GM04504 (cell line): ENCODE measurements at regions not wholly inside any gene's neighbourhood (a gene's known extent, or its start where the extent isn't known, plus 50 kb on each side); places are given as distances from the start of the nearest gene placed in this dataset.

Experiments
- DNase-seq: peaks from one replicate; pipeline ENCODE4 v3.0.0-alpha.2; 2012; ENCODE audit warnings: low read depth

DNA sequence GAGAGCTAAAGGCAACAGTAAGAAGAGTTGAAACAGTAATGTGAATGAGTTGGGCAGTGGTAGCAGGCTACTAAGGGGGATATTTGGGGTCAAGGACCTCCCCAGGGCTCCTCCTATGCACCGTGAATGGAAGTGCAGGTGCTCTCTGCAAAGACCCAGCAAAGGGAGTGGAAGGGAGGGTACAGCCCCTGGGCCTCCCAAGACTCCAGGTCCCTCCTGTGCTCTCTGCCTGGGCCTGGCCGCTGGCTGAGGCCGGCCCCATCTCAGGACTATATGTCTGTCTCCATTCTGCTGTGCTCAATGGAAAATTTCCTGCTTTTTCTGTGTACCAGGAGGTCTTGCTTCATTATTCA, 372.1 kb upstream of the MKI67 start:
- DNase-seq, result no peak

DNA sequence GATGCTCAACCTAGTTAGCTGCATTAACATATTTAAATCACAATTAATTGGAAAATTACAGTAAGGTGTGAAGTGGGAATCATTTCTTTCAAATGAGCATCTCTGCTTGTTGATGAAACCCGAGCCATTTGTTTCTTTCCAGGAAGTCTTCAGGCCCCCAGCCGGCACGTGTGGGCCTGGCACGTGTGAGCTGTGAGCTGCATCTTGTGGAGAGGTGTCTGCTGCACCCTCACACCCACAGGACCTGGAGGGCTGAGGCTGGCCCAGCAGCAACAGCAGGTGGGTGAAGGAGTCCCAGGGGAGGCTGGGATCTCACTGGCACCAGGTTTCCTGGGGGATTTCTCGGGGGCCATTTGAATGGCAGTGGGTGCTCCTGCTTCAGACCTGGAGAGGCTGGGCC, 372.5 kb upstream of the MKI67 start:
- no peak for DNase-seq

DNA sequence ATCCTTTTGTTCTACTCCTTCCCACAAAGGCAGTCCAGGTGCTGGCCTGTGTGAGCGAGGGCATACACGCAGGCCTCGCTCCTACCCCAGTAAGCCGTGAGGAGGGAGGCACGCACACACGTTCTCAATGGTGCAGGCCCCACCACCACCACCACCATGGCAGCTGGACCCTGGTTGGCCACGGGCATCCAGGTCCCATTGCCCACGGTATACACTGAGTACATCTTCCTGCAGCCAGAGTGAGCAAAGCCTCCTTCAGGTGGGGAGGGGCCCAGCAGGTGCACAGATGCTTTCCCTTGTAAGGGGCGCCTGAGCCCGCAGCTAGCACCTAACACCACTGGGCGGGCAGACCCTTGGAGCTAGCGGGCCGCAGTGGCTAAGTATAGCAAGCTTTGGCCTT, 373.3 kb upstream of the MKI67 start:
- DNase-seq, result no peak

DNA sequence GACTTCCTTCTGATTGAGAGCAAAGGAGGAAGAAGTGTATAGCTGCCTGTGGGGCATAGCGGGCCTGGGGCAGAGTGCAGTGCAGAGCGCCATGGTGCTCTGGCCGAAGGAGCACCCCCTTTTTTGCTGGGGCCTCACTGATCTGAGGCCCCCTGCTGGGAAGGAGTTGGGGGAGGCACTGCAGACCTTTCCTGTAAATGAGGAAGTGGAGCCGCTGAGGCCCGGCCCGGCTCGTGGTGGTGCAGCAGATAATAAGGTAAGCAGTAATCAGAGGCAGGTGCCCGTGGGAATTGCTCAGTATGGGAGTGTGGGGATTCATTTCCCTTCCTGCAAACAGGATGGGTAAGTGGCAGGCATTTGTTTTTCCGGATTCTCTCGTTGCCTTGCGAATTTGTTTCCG, 373.7 kb upstream of the MKI67 start:
- DNase-seq, result no peak

DNA sequence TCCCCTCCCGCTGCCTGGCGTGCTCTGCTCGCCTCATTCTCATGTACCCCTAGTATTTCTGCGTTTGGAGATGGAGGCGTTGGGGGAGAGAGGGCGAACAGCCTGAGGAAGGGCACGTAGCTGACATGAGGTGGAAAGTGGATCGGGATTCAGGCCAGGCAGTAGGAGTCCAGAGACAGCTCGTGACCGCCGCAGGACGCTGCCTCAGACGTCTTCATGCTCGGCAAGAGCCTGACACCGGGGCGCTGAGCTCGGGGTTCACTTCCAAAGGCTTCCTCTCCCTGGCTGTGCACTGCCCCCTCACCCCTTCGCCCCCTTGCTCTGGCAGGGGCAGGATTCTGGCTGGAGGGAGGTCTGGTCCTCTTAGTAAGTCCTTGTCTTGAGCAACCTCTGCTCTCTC, 374.4 kb upstream of the MKI67 start:
- DNase-seq, result no peak

DNA sequence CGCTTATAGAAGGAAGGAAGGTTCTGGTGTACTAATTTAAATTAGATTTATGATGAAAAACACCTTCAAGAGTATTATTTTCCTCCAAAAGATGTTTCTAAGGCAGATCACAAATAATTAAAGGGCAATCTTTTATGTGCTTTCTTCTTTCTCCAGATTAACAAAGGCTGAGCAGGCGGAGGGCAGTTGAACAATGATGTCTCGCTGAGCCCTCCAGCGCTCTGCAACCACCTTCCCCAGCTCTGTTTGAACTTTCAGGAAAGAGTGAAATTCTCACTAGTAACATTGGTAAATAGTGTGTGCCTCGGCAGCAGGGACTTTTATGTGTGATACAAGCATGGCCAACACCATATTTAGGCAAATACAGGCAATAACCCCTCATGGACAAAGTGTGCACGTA, 379.1 kb upstream of the MKI67 start:
- DNase-seq, result no peak

DNA sequence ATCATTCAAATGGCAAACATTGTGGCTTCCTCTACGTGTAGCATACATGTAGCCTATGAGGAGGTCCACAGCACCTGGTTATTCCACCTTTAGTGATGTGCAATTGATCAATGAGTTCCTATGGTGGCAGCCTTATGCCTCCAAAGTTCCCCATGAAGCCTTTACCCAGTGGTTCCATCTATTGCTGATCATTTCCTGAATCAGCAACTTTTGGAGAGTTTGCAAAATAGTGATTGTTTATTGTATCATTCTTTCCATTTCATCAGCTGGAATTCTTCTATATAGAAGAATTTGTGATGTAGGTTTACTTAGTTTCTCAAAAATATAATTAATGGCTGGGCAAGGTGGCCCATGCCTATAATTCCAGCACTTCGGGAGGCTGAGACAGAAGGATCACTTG, 380.2 kb upstream of the MKI67 start:
- DNase-seq, result no peak

DNA sequence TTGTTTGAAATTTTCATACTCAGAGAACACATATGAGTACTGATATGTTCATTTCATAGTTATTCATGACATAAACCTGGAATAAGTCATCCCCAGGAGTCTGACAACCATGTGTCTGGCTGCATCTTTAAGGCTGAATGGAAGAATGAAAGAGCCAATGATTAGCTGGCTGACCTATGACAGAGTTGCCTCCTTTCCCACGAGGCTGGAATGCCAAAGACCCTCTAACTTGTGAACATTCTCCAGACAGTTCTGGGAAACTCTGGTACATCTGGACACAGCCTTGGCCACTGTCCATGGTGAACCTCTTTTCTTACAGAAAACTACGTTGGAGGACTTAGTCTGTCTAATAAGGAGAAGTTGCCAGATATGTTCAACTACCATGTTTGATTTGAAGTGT, 380.8 kb upstream of the MKI67 start:
- DNase-seq, result no peak

DNA sequence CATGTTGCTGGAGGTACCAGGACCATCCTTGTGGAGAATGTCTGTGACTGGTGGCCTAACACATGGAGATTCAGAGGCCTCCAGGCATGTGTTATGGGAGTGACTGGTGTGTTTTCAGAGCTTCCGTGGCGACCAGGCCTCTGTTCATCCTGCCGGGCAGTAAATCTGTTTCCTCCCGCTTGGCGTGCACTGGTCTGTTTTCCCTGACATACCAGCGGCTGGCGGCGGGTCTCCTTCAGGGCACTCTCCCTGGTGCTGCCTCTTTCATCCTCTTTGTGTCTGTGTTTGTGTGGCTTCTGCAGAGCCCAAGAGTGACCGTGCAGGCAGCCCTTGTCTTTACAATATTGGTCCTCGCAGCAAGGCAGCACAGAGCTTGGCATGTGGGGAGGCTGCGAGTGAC, 385.1 kb upstream of the MKI67 start:
- no peak for DNase-seq

DNA sequence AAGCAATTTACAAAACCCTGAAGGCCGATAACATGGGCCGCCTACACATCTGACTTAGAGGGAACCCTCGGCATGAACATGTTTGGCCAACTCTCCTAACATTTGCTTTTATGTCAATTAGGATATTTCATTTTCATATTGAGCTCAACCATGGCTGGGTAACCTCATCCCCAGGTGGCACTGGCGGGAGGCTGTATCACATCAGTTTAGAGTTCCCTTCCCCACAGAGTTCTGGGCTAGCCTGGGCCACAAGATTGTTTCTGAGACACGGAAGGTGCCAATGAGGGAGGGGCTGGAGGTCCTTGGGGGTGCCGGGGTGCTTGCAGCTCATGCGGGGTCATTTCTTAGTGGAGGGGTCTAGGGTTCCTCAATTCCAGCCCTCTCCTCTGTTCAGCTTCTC, 386.5 kb upstream of the MKI67 start:
- DNase-seq, result no peak

DNA sequence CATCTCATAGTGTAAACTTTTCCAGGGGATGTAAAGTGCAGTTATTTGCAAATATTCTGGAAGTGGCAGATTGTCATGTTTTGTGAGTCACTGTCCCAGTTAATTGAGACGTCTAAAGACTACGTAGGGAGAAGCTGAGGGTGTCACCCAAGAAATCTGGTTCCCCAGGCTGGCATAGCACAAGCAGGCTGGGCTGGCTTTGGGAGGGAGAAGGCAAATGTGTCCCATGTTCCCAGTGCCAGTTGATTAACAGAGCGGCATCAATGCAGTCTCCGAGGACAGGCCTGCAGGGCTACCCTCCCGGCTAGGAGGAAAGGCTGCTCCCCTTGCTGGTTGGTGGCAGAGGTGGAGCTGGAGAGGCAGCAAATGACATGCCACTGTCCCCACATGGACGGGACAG, 388.3 kb upstream of the MKI67 start:
- no peak for DNase-seq

DNA sequence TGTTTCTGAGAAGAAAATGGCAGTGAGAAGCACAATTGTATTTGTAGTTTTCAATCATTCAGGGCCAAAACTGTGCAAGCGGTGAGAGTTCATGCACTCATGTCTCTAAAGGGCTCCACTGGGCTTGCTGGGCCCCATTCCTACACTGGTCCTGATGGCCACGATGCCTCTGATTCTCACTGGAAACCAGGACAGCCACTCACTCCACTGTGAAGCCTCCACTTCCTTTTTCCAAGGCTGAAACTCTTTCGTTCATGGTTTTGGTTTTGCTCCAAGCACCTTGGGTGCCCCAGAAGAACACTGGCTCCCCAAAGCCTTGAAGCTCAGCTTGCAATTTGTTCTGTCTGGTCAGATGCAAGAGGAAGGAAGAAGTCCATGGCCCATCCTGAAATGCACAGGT, 390.0 kb upstream of the MKI67 start:
- DNase-seq, result no peak

DNA sequence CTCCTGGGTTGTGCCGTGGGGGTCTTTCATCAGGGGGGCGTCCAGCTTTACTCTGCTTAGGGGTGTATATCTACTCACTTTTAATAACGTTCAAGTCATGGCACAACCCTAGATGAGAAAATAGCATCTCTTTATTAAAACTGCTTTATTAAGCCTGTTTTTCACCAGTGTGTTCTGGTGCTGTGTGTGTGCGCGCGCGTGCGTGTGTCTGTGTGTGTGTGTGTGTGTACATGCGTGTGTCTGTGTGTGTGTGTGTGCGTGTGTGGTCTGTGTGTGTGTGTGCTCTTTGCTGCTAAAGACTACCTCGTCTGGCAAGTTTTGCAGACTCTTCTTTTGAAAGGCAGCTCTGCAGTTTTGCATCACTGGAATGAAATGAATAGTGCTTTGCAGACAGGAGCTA, 390.9 kb upstream of the MKI67 start:
- DNase-seq, result no peak

DNA sequence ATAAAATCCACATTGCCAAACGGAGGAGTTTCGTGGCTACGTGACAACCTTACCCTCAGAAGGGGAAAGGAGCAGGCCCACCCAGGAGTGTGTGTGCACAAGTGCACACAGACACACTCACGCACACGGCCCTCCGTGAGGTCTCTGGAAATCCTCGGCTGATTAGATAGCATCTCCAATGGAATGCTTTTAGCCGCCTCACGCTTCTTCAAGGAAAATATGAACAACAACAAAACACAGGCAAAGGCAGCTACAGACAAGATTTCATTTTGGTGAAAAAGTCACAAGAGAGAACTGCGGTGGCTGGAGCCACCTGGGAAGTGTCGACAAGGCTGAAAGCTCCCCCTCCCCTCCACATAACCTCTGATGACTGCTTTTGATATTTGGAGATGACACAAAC, 391.8 kb upstream of the MKI67 start:
- DNase-seq, result no peak

DNA sequence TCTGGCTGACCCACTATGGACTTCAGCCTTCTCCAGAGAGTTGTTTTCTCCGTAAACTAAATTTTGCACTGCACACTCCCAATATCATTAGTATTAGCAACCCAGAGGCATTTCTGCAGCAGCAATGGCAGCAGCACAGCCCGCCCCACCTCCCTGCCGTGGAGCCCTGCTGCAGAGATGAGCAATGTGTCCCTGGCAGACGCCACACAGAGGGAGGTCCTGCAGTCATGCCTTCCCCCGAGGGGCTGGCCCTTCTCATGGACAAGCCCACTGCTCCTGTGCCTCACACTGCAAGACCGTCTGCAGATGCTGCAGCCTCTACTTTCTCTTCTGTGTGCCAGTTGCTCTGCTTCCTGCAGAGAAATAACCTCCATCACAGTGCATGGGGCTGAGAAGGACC, 393.4 kb upstream of the MKI67 start:
- DNase-seq, result no peak

DNA sequence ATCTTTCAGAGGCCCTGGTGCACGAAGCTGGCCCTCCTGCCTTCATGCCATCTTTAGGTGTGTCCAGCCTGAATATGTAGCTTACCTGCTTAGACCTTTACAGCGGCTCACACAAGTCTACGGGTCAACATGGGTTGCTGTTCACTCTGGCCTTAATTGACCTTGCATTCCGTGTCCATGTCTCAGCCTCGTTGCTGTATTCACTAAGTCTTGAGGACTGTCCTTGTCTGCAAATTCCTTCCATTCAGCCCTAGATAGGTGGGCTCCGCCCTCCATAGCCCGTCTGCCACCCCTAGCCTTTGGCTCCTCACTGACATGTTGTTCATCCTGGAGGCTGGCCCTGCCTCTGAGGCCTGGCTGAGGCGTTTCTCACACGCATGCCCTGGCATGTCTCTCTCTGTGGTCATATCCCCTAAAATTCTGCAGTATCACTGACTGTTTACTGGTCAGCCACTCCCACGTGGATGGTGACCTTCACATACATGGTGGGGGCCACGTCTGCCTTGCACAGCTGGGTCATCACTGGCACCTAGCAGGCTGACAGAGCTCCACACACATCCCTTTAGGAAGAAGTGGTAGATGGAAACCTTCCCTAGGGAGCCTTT, 394.1 kb upstream of the MKI67 start:
- DNase-seq, result no peak

DNA sequence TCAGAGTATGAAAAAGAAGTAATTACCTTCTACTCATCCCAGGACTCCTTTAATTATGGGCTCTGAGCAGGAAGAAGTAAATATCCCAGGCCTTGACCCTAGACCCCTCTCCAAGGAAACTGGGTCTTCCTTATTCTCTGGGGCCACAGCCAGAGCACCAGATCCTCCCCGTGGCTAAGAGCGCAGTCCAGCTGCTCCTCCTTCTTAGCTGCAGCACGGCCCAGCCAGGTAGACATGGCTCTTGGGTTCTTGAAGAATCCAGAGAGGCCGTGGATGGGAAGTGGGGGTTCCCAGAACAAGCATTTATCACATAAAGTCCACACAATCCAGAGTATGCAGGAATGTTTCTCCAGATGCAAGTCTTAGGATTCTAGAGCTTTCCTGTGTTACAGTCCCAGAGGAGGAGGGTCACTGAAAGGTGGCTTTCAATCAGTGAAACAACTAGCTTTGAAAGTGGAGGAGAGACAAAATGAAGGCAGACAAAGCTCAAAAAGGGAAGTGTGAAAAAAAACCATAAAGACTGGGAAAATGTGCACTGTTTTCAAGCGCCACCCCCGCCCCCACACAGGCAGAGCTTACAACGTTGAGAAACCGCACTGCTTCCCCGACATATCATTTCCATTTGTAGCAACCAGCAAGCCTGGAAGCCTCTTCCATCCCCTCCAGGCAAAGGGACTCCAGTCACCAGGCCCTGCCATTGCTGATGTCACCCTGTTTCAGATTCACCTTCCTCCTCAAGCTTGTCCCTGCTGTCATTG, 396.5 kb upstream of the MKI67 start:
- no peak for DNase-seq

DNA sequence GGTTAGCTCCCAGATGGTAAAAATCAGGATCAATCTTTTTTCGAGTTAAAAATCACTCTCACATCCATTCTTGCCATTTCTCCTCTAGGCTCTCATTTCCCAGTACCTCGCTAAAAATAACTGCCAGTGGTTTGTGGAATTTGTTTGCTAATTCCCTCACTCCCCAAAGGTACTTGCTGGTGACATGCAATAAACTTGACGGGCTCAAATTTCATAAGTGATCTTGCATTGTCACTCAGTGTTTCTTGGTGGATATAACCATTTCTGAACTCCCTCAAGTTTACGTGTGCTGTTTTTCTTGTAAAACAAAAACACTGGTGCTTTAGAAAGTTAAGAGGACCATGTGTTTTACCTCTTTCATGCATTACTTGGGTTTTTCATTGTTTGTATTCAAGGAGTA, 399.2 kb upstream of the MKI67 start:
- DNase-seq, result no peak

DNA sequence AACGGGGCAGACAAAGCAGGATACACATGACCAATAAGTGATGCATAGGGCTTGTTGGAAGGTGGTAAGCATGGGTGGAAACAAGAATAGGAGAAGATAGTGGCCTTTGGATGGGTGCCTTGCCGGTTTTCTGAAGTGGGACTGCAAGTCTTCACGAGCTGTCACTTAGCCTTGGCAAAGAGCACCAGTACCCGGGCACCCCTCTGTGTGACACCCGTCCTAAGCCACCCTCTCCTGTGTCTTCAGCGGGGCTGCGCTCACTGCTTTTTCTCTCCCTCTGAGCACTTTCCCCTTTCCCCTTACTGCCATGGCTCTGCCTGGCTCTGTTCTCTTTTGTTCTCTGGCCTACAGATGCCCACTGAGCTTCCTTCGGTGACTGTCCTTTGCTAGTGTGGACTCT, 399.7 kb upstream of the MKI67 start:
- no peak for DNase-seq

DNA sequence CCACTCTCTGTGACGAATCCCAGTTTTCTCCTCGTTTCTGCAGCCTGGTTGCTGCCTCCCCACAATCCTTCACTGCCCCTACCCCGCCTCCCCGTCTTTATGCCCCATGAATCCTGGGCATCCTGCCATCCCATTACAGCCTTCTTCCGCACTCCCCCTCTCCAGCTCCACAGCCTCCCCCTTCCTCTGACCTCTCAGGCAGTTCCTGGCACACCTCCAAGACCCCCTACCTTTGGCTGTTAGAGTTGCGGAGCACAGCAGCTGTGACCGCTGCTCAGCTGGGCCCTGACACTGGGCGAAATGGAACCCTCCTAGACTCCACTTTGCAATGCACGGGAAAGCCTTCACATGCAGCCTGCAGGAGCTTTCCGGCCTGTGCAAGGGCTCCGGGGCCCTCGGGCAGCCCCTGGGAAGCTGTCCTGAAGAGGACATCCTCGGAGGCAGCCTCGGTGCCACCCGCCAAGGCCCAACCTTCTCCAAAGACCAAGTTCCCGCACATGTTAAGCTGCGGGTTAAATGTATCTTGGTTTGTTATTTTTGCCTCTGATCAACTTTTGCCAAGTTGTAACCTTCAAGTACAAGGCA, 400.7 kb upstream of the MKI67 start:
- no peak for DNase-seq

DNA sequence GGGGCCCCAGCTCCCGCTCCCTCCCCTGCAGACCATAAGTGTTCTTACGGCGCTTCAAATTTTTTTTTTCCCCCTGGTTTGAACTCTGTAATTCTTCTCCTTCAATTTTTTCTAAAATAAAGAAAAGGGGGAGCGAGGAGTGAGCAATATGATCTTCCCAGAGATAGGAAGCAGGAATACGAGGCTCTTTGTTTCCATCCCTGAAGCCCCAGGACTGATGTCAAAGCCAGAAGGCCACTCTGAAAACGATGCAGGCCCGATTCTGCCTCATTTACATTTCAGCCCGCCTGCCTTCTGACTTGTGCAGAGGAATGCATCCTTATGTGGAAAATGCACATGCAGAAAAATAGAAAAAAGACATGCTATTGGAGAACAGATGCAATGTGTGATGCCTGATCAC, 401.5 kb upstream of the MKI67 start:
- DNase-seq, result no peak

DNA sequence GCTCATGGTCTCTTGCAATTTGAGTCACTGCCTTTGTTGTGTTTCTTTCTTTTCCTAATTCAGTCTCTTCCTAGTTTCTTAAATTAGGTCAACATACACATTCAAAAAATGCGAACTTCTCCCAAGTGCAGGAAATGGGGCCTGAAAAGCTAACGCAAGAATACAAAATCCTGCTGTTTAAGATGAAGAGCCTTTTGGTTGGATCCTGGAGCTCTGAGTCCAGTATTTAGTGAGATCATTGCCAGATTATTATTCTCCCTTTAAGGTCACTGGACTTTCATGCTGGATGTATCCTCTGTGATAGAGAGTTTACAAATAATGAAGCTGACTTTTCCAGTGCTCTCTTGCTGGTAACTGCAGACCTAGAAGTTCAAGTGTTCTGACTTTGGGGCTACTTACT, 401.9 kb upstream of the MKI67 start:
- no peak for DNase-seq

DNA sequence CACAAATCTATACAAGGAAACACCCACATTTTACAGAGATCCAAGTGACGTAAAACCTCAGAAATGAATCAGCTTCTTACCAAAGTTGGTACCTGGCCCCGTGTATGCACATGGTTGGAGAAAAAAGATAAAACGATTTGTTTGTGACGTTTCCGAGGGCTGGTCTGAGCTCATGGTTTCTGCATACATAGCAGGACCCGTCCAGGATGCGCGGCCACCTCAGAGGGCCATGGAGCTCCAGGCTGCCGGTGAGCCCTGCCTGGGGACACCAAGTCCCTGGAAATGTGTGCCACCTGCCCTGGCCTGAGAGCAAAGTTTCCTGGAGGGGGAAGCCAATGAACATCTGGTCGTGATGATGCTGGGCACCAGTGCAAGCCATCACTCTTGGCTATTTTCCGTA, 402.6 kb upstream of the MKI67 start:
- DNase-seq, result no peak

DNA sequence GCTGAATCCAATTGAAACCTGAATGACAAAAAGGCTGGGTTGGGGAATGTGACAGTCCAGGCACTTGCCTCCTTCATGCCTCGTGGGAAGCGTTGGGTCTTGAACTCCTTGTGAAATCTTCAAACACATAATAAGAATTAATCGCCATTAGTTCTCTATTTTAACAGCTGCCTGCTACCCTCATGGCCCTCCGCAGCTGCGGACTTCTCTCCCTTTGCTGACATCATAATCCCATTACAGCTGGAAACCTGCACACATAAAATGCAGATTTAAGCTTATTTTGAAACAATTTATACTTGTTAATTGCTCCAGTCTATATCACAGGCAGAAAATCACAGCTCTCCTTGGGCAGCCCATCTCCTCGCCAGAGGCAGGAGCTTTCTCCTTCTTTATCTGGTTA, 403.0 kb upstream of the MKI67 start:
- DNase-seq, result no peak
